HCT116 (cell line): ENCODE measurements at regions not wholly inside any gene's neighbourhood (a gene's known extent, or its start where the extent isn't known, plus 50 kb on each side); places are given as distances from the start of the nearest gene placed in this dataset.

ENCODE experiments used
- ATAC-seq: fragments of 200-7000 bp; cut with Tn5 transposase; 2 replicates; pipeline ENCODE4 v1.9.1; 2020; ENCODE audit warnings: mild to moderate bottlenecking, moderate library complexity
- BruUV-seq: library from RNA; stranded (reverse); fragments of 400-500 nt; replicated peaks from 2 replicates; lab custom pipeline; 2021; lab: Mats Ljungman, UMichigan
- CTCF ChIA-PET: fragments of 300-600 bp; sonication (Branson Sonifier 250); formaldehyde crosslinking; loops from one replicate; lab custom pipeline; 2021; ENCODE audit warnings: antibody characterized with exemption; lab: Charles Lee
- POLR2A ChIA-PET: fragments of 300-600, 350-600 bp; sonication (Branson Sonifier 250); formaldehyde crosslinking; loops from one replicate; lab custom pipeline; 2021; ENCODE audit warnings: antibody characterized with exemption; lab: Charles Lee
- RAD21 ChIA-PET, 2 experiments: fragments of 300-600 bp; sonication (Branson Sonifier 250); formaldehyde crosslinking; loops; one replicate each; lab custom pipeline; 2023; ENCODE audit warnings: low total read pairs in 2 of 2; ENCODE audit not compliant: uncharacterized antibody in 2 of 2, unreplicated experiment in 2 of 2, low non-redundant PET in 1 of 2; lab: Charles Lee
- DNase-seq: peaks from one replicate; pipeline ENCODE4 v3.0.0-alpha.2; 2010; ENCODE audit warnings: low read depth, low spot score
- H2AFZ ChIP-seq: fragments of 200-600 bp; shearing (Covaris generic), sonication (generic); 2 replicates; pipeline ENCODE4 v1.6.1; 2017; ENCODE audit warnings: low read depth, mixed run types, mixed read lengths, antibody characterized with exemption, low read length; ENCODE audit not compliant: poor library complexity, severe bottlenecking
- H3K27ac ChIP-seq: 2 replicates; pipeline ENCODE4 v1.5.1; 2012; ENCODE audit warnings: low read depth, low read length
- H3K27me3 ChIP-seq: fragments of 200-600 bp; sonication (generic); 2 replicates; pipeline ENCODE4 v1.6.1; 2016; ENCODE audit warnings: mixed run types, low read length, mixed read lengths; ENCODE audit not compliant: insufficient read depth
- H3K36me3 ChIP-seq, 2 experiments: fragments of 200-500 bp in 1 of 2; fragments of 200-600 bp in 1 of 2; sonication (Bioruptor generic) in 1 of 2; sonication (generic) in 1 of 2; 2 replicates each; pipeline versions ENCODE4 v1.5.1 to v1.6.1; 2014 to 2016; ENCODE audit warnings: low read length in 2 of 2, inconsistent platforms in 1 of 2, mixed read lengths in 1 of 2, mixed run types in 1 of 2; ENCODE audit not compliant: insufficient read depth in 2 of 2, control insufficient read depth in 1 of 2
- H3K4me1 ChIP-seq, 2 experiments: fragments of 200-600 bp in 1 of 2; sonication (generic) in 1 of 2; 2 replicates each; pipeline versions ENCODE4 v1.5.1 to v1.6.1; 2012 to 2017; ENCODE audit warnings: low read length in 2 of 2, inconsistent platforms in 1 of 2, mild to moderate bottlenecking in 1 of 2, mixed read lengths in 1 of 2, mixed run types in 1 of 2, moderate library complexity in 1 of 2; ENCODE audit not compliant: insufficient read depth in 2 of 2, control insufficient read depth in 1 of 2
- H3K4me2 ChIP-seq: fragments of 200-600 bp; sonication (generic); 2 replicates; pipeline ENCODE4 v1.6.1; 2017; ENCODE audit warnings: mixed run types, low read length, mixed read lengths
- H3K4me3 ChIP-seq, 2 experiments: fragments of 200-600 bp in 1 of 2; sonication (generic) in 1 of 2; replicated peaks in 1 of 2; 2 replicates each; pipeline ENCODE4 v1.5.1; 2011 to 2016; ENCODE audit warnings: low read length in 2 of 2, control low read depth in 1 of 2, low read depth in 1 of 2, mild to moderate bottlenecking in 1 of 2, mixed read lengths in 1 of 2, mixed run types in 1 of 2
- H3K79me2 ChIP-seq: fragments of 200-600 bp; sonication (generic); 2 replicates; pipeline ENCODE4 v1.6.1; 2017; ENCODE audit warnings: mild to moderate bottlenecking, mixed run types, low read length, moderate library complexity, mixed read lengths; ENCODE audit not compliant: insufficient read depth
- H3K9ac ChIP-seq: fragments of 200-600 bp; sonication (generic); 2 replicates; pipeline ENCODE4 v1.6.1; 2016; ENCODE audit warnings: low read length, mixed read lengths
- H3K9me2 ChIP-seq: fragments of 200-600 bp; sonication (generic), shearing (Covaris generic); 2 replicates; pipeline ENCODE4 v1.6.1; 2017; ENCODE audit warnings: mixed run types, mild to moderate bottlenecking, moderate library complexity; ENCODE audit not compliant: insufficient read depth
- H3K9me3 ChIP-seq, 2 experiments: fragments of 200-500 bp in 1 of 2; fragments of 200-600 bp in 1 of 2; sonication (Bioruptor generic) in 1 of 2; sonication (generic) in 1 of 2; 2 replicates each; pipeline ENCODE4 v1.6.1; 2014 to 2017; ENCODE audit warnings: low read length in 2 of 2, mixed read lengths in 2 of 2, inconsistent platforms in 1 of 2, low read depth in 1 of 2, mild to moderate bottlenecking in 1 of 2, mixed run types in 1 of 2, moderate library complexity in 1 of 2; ENCODE audit not compliant: control insufficient read depth in 1 of 2, insufficient read depth in 1 of 2
- H4K20me1 ChIP-seq: fragments of 200-600 bp; sonication (generic), shearing (Covaris generic); 2 replicates; pipeline ENCODE4 v1.6.1; 2017; ENCODE audit warnings: mixed run types, mild to moderate bottlenecking, moderate library complexity; ENCODE audit not compliant: insufficient read depth
- CEBPB ChIP-seq: IDR thresholded peaks from 2 replicates; pipeline ENCODE4 v1.6.1; 2012; ENCODE audit warnings: low read depth
- EZH2phosphoT487 ChIP-seq: fragments of 200-600 bp; IDR thresholded peaks from 2 replicates; pipeline ENCODE4 v1.6.1; 2018; ENCODE audit warnings: antibody characterized with exemption, borderline replicate concordance
- FOSL1 ChIP-seq: IDR thresholded peaks from 2 replicates; pipeline ENCODE4 v1.6.1; 2012; ENCODE audit warnings: low read depth
- POLR2A ChIP-seq: IDR thresholded peaks from 2 replicates; pipeline ENCODE4 v1.7.0; 2011; ENCODE audit warnings: borderline replicate concordance; ENCODE audit not compliant: insufficient read depth, insufficient read length; ENCODE audit errors: extremely low read depth
- REST ChIP-seq: IDR thresholded peaks from 2 replicates; pipeline ENCODE4 v1.6.1; 2012; ENCODE audit warnings: low read depth
- TCF7L2 ChIP-seq: IDR thresholded peaks from 2 replicates; pipeline ENCODE4 v1.7.0; 2011; ENCODE audit warnings: borderline replicate concordance, inconsistent platforms; ENCODE audit not compliant: insufficient read depth, insufficient read length; ENCODE audit errors: extremely low read depth
- YY1 ChIP-seq: IDR thresholded peaks from 2 replicates; pipeline ENCODE4 v1.6.1; 2011; ENCODE audit warnings: low read length, low read depth, moderate library complexity, mild to moderate bottlenecking; ENCODE audit not compliant: insufficient replicate concordance; ENCODE audit errors: extremely low read depth
- ZBTB33 ChIP-seq: IDR thresholded peaks from 2 replicates; pipeline ENCODE4 v1.6.1; 2011; ENCODE audit warnings: mild to moderate bottlenecking, low read length, moderate library complexity; ENCODE audit not compliant: insufficient replicate concordance; ENCODE audit errors: extremely low read depth
- intact Hi-C: fragments of 100-400 bp; cut with micrococcal nuclease; formaldehyde crosslinking; loops from 2 replicates; pipeline ENCODE4 v1.10.0; 2022
- TF ChIP-seq, protein P1 (sequence below): IDR thresholded peaks from 2 replicates; pipeline ENCODE4 v1.6.1; 2012

- H3K9me3 ChIP-seq = no peaks in the 10 kb centered on the region
- DNase-seq (no peak), ATAC-seq (no peak)
- POLR2A ChIA-PET = no interaction called here
- TF ChIP-seq EZH2phosphoT487 = no peak
- TF ChIP-seq POLR2A = no peak
- no peak for TF ChIP-seq TCF7L2
- TF ChIP-seq ZBTB33 = no peak
- TF ChIP-seq, protein P1, sequence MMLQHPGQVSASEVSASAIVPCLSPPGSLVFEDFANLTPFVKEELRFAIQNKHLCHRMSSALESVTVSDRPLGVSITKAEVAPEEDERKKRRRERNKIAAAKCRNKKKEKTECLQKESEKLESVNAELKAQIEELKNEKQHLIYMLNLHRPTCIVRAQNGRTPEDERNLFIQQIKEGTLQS = no peak
- no peak for TF ChIP-seq FOSL1
- TF ChIP-seq CEBPB = no peak
- no peak overlapping the region for H3K4me3 ChIP-seq
- RAD21 ChIA-PET = no interaction called here
- H3K27ac ChIP-seq = no peak overlapping the region
- no peak overlapping the region for H2AFZ ChIP-seq
- no peaks in the 10 kb centered on the region for H3K36me3 ChIP-seq
- intact Hi-C loops = no loop called here
- no peaks in the 10 kb centered on the region for H4K20me1 ChIP-seq
- H3K9me2 ChIP-seq = no peaks in the 10 kb centered on the region
- H3K4me1 ChIP-seq = no peaks in the 10 kb centered on the region
- H3K79me2 ChIP-seq = no peaks in the 10 kb centered on the region
- no peak overlapping the region for H3K4me2 ChIP-seq
- H3K27me3 ChIP-seq = no peaks in the 10 kb centered on the region
- CTCF ChIA-PET = no interaction called here
- BruUV-seq = no TSS peak
- no peak overlapping the region for H3K9ac ChIP-seq
Measured at GRCh38 chr18:28974504-28974903, 797.6 kb upstream of the CDH2 start.

GRCh38 chr18:28973324-28973723 lies 796.4 kb upstream of the CDH2 start:
- H4K20me1 ChIP-seq = no peaks in the 10 kb centered on the region
- no peak for TF ChIP-seq ZBTB33
- TF ChIP-seq YY1 = no peak
- no peak for TF ChIP-seq REST
- no peaks in the 10 kb centered on the region for H3K36me3 ChIP-seq
- DNase-seq (no peak), ATAC-seq (no peak)
- H3K9me2 ChIP-seq = no peaks in the 10 kb centered on the region
- H2AFZ ChIP-seq = no peak overlapping the region
- H3K4me2 ChIP-seq = no peak overlapping the region
- H3K79me2 ChIP-seq = no peaks in the 10 kb centered on the region
- ChIA-PET POLR2A (no interaction called here), CTCF (no interaction called here), RAD21 (no interaction called here)
- no peaks in the 10 kb centered on the region for H3K27me3 ChIP-seq
- H3K4me1 ChIP-seq = no peaks in the 10 kb centered on the region
- no peaks in the 10 kb centered on the region for H3K9me3 ChIP-seq
- intact Hi-C loops = no loop called here
- H3K27ac ChIP-seq = no peak overlapping the region
- H3K4me3 ChIP-seq = no peak overlapping the region
- no TSS peak for BruUV-seq
- no peak overlapping the region for H3K9ac ChIP-seq
